Right atrium auricular region (tissue), 2 donors: ENCODE measurements at regions not wholly inside any gene's neighbourhood (a gene's known extent, or its start where the extent isn't known, plus 50 kb on each side); places are given as distances from the start of the nearest gene placed in this dataset.

ENCODE experiments used
- DNase-seq: peaks from one replicate; pipeline ENCODE4 v3.0.0-alpha.2; 2019; ENCODE audit warnings: low spot score
- H3K27ac ChIP-seq, 2 donors: fragments of 200-600 bp; sonication (generic); 1 replicate in 1 of 2; 2 replicates in 1 of 2; pipeline ENCODE4 v1.5.1; 2016 to 2019
- H3K27me3 ChIP-seq, 2 donors: fragments of 200-600 bp; sonication (generic); one replicate each; pipeline versions ENCODE4 v1.5.1 to v1.6.0; 2017 to 2019
- H3K36me3 ChIP-seq: fragments of 200-600 bp; sonication (generic); one replicate; pipeline ENCODE4 v1.5.1; 2016
- H3K4me1 ChIP-seq, 2 donors: fragments of 200-600 bp; sonication (generic); one replicate each; pipeline versions ENCODE4 v1.5.1 to v1.6.0; 2017 to 2019
- H3K4me3 ChIP-seq, 2 donors: fragments of 200-600 bp; sonication (generic); 1 replicate in 1 of 2; 2 replicates in 1 of 2; pipeline ENCODE4 v1.5.1; 2017 to 2019; ENCODE audit warnings: mild to moderate bottlenecking in 1 of 2, moderate library complexity in 1 of 2
- H3K9me3 ChIP-seq, 2 donors: fragments of 200-600 bp; sonication (generic); one replicate each; pipeline ENCODE4 v1.5.1; 2019
- TF ChIP-seq, protein P1 (sequence below), 2 donors: fragments of 200-600 bp; sonication (generic); IDR thresholded peaks; one replicate each; pipeline ENCODE4 v1.5.1; 2019; ENCODE audit warnings: antibody characterized with exemption in 2 of 2

DNA sequence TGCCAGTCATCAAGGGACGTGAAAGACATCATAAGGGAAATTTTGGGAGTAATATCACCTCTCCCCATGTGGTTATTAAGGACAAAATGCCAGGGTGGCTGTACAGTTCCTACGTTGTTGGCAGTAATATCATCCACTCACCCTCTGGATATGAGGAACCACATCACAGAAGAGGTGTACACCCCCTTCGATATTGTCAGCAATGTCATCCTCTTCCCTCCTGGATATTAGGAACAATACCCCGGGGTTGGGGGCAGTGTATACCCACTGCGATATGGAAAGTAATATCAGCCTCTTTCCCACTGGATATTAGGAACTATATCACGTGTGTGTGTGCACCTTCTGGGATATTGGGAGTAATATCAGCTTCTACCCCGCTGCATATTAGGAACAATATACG lies 1933.3 kb downstream of the SUCLG1 start:
- no peak for DNase-seq
- H3K27me3 ChIP-seq: no peaks in the 10 kb centered on the region
- TF ChIP-seq, protein P1, sequence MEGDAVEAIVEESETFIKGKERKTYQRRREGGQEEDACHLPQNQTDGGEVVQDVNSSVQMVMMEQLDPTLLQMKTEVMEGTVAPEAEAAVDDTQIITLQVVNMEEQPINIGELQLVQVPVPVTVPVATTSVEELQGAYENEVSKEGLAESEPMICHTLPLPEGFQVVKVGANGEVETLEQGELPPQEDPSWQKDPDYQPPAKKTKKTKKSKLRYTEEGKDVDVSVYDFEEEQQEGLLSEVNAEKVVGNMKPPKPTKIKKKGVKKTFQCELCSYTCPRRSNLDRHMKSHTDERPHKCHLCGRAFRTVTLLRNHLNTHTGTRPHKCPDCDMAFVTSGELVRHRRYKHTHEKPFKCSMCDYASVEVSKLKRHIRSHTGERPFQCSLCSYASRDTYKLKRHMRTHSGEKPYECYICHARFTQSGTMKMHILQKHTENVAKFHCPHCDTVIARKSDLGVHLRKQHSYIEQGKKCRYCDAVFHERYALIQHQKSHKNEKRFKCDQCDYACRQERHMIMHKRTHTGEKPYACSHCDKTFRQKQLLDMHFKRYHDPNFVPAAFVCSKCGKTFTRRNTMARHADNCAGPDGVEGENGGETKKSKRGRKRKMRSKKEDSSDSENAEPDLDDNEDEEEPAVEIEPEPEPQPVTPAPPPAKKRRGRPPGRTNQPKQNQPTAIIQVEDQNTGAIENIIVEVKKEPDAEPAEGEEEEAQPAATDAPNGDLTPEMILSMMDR (IDR thresholded peaks at IDR 0.05): no peak

DNA sequence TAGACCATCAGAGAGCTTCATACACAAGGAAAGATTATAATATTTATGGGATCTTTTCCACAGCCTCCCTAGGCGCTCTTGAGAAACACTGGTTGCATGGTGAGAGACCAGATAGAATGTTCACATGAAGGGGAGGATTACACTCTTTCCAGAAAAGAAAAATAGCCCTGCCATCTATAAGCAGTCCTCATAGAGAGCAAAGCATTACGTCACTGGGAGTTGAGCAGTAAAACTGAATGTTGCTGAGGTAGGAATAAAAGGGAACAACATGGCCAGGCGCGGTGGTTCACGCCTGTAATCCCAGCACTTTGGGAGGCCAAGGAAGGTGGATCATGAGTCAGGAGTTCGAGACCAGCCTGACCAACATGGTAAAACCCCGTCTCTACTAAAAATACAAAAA lies 1934.3 kb downstream of the SUCLG1 start:
- Histone ChIP-seq H3K27ac (no peak overlapping the region), H3K36me3 (no peaks in the 10 kb centered on the region), H3K27me3 (no peaks in the 10 kb centered on the region), H3K4me1 (no peaks in the 10 kb centered on the region), H3K4me3 (no peak overlapping the region), H3K9me3 (no peaks in the 10 kb centered on the region)
- DNase-seq: no peak
- TF ChIP-seq, protein P1 (IDR thresholded peaks at IDR 0.05): no peak

More for the DNA sequence above, 1933.3 kb downstream of the SUCLG1 start:
- Histone ChIP-seq H3K9me3 (peaks cover 0 to 4% of the 10 kb centered on the region in 2 donors), H3K4me1 (no peaks in the 10 kb centered on the region), H3K4me3 (no peak overlapping the region), H3K36me3 (no peaks in the 10 kb centered on the region), H3K27ac (no peak overlapping the region)

- Histone ChIP-seq H3K9me3 (peaks cover 0 to 4% of the 10 kb centered on the region in 2 donors), H3K36me3 (no peaks in the 10 kb centered on the region), H3K27ac (no peak overlapping the region), H3K4me1 (no peaks in the 10 kb centered on the region), H3K4me3 (no peak overlapping the region), H3K27me3 (no peaks in the 10 kb centered on the region)
- TF ChIP-seq, protein P1 (IDR thresholded peaks at IDR 0.05): no peak
- DNase-seq: no peak
These were observed 1947.2 kb downstream of the SUCLG1 start for GRCh38 chr2:82511894-82512293.

GRCh38 chr2:82508702-82509101 lies 1950.4 kb downstream of the SUCLG1 start:
- TF ChIP-seq, protein P1 (IDR thresholded peaks at IDR 0.05): no peak
- Histone ChIP-seq H3K27me3 (no peaks in the 10 kb centered on the region), H3K4me3 (no peak overlapping the region), H3K9me3 (peaks cover 0 to 4% of the 10 kb centered on the region in 2 donors), H3K4me1 (no peaks in the 10 kb centered on the region), H3K27ac (no peak overlapping the region), H3K36me3 (no peaks in the 10 kb centered on the region)
- no peak for DNase-seq

DNA sequence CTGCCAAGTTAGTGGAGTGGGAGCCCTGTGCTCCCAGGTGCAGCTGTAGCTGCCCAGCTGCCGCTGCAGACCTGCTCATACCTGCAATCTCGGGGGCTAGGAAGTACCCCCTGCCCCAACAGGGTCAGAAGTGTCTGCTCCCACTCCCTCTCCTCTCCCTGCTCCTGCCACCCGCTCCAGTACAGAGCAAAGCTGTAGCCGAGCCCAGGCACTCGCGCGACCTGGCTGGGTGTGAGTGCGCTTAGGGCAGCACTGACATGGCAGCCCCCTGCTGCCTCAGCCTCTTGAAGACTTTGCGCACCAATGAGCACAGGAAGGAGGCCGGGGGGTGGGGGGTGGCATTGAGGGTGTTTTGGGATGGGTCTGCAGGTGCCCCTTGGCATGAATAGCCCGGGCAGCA lies 1951.4 kb downstream of the SUCLG1 start:
- no peaks in the 10 kb centered on the region for H3K27me3 ChIP-seq
- no peak overlapping the region for H3K4me3 ChIP-seq
- no peaks in the 10 kb centered on the region for H3K4me1 ChIP-seq
- H3K27ac ChIP-seq: no peak overlapping the region
- H3K36me3 ChIP-seq: no peaks in the 10 kb centered on the region
- TF ChIP-seq, protein P1 (IDR thresholded peaks at IDR 0.05): no peak
- no peak for DNase-seq
- H3K9me3 ChIP-seq: peaks cover 0 to 4% of the 10 kb centered on the region in 2 donors

DNA sequence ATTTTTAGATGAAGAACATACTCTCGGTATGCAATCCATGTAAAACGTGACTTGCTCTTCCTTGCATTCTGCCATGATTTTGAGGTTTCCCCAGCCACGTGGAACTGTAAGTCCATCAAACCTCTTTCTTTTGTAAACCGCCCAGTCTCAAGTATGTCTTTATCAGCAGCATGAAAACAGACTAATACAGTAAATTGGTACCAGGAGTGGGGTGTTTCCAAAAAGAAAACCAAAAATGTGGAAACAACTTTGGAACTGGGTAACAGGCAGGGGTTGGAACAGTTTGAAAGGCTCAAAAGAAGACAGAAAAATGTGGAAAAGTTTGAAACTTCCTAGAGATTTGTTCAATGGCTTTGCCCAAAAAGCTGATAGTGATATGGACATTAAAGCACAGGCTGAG lies 1957.9 kb downstream of the SUCLG1 start:
- Histone ChIP-seq H3K27ac (no peak overlapping the region), H3K4me3 (no peak overlapping the region), H3K9me3 (peaks cover 0 to 16% of the 10 kb centered on the region in 2 donors), H3K4me1 (no peaks in the 10 kb centered on the region), H3K27me3 (no peaks in the 10 kb centered on the region), H3K36me3 (no peaks in the 10 kb centered on the region)
- TF ChIP-seq, protein P1 (IDR thresholded peaks at IDR 0.05): no peak
- no peak for DNase-seq
